ENCODE measurements at regions not wholly inside any gene's neighbourhood (a gene's known extent, or its start where the extent isn't known, plus 50 kb on each side); places are given as distances from the start of the nearest gene placed in this dataset.

DNA sequence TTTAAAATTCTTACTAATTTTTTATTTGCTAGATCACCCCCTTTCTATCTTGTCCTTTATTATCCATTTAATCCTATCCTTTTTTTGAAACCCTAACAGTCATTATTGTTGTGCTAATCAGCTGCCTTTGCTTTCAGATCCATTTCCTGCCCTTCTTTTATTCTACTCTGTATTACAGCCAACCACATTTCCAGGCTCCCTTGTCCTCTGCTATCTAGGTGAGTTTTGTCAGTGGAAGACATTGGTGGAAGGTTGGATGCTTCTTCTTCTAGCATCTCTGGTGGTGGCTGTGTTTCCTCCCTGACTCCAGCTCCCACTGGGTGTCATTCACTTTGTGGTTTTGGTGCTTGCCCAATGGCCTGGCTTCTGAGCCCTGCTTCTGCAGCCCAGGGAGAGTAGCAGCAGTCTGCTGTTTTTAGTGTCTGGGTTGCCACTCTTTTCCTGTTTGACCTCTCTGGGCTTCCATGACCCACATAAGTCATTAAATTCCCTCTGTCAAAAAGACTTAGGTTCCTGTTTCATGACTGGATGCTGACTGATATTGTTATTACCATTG is 225.2 kb upstream of the PGRMC2 start:
- Histone ChIP-seq H3K9ac (ENCODE audit: low read depth, low read length) (no peak overlapping the region), H3K27me3 (ENCODE audit: insufficient read depth, low read length) (no peaks in the 10 kb centered on the region), H3K4me3 (ENCODE audit: low read length) (no peak overlapping the region), H3K36me3 (ENCODE audit: insufficient read depth, low read length) (no peaks in the 10 kb centered on the region), H3K27ac (ENCODE audit: low read depth, low read length) (no peak overlapping the region), H3K9me3 (ENCODE audit: insufficient read depth, low read depth, low read length) (no peaks in the 10 kb centered on the region), H3K4me1 (ENCODE audit: insufficient read depth, low read length) (peaks cover 17% of the 10 kb centered on the region)

- Histone ChIP-seq H3K36me3 (ENCODE audit: insufficient read depth, low read length) (no peaks in the 10 kb centered on the region), H3K9me3 (ENCODE audit: insufficient read depth, low read depth, low read length) (no peaks in the 10 kb centered on the region), H3K9ac (ENCODE audit: low read depth, low read length) (no peak overlapping the region), H3K27ac (ENCODE audit: low read depth, low read length) (no peak overlapping the region), H3K4me1 (ENCODE audit: insufficient read depth, low read length) (peaks cover 10% of the 10 kb centered on the region), H3K4me3 (ENCODE audit: low read length) (no peak overlapping the region), H3K27me3 (ENCODE audit: insufficient read depth, low read length) (no peaks in the 10 kb centered on the region)
- 97% methylated on average over 5 of the region's 5 CpGs for WGBS
Measured at GRCh38 chr4:128512161-128512560, 224.5 kb upstream of the PGRMC2 start.

DNA sequence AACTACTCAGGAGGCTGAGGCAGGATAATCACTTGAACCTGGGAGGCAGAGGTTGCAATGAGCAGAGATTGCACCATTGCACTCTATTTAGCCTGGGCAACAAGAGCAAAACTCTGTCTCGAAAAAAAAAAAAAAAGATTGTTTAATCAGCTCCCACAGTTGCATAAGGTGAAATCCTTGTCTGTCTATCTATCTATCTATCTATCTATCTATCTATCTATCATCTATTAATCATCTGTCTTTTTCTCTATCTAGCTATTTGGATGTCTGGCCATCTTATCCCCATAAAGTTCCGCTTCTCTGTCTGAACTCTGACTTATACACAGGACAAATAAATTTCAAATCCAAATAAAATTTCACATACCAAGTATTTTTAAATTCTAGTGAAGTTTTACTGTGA is 223.2 kb upstream of the PGRMC2 start:
- H3K9me3 ChIP-seq (ENCODE audit: insufficient read depth, low read depth, low read length), result no peaks in the 10 kb centered on the region
- H3K27ac ChIP-seq (ENCODE audit: low read depth, low read length), result no peak overlapping the region
- H3K4me3 ChIP-seq (ENCODE audit: low read length), result no peak overlapping the region
- peaks cover 7% of the 10 kb centered on the region for H3K4me1 ChIP-seq (ENCODE audit: insufficient read depth, low read length)
- no peak overlapping the region for H3K9ac ChIP-seq (ENCODE audit: low read depth, low read length)
- WGBS, result 84% methylated on average over 2 of the region's 2 CpGs
- no peaks in the 10 kb centered on the region for H3K36me3 ChIP-seq (ENCODE audit: insufficient read depth, low read length)
- H3K27me3 ChIP-seq (ENCODE audit: insufficient read depth, low read length), result no peaks in the 10 kb centered on the region

DNA sequence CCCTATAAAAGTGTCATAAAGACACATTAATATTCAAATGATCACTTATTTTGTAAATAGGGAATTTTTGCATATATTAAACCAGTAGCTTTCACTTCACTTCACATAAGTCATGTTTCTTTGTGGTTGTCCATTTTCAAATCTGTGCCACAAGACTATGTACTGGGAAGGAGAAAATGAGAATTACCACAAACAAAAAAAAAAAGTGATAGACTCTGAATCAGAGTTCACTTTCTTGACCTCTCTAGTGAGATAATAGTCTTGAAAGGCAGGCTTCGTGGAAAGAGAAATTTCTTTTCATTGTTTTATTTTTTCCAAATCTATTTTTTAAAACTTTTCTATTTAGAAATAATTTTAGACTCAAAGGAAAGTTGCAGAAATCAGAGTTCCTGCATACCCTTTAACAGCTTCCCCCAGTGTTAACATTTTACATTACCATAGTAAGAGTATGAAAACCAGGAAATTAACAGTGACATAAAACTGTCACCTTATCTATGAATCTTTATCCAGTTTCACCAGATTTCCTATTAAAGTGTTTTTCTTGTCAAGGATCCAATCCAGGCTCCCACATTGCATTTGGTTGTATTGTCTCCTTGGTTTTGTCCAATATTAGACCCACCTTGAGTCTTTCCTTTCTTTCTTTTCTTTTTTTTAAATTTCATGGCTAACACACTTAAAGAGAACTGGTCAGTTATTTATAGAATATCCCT is 215.4 kb upstream of the PGRMC2 start:
- Histone ChIP-seq H3K27ac (ENCODE audit: low read depth, low read length) (no peak overlapping the region), H3K4me3 (ENCODE audit: low read length) (no peak overlapping the region), H3K4me1 (ENCODE audit: insufficient read depth, low read length) (no peaks in the 10 kb centered on the region), H3K9ac (ENCODE audit: low read depth, low read length) (no peak overlapping the region), H3K27me3 (ENCODE audit: insufficient read depth, low read length) (no peaks in the 10 kb centered on the region), H3K36me3 (ENCODE audit: insufficient read depth, low read length) (no peaks in the 10 kb centered on the region), H3K9me3 (ENCODE audit: insufficient read depth, low read depth, low read length) (peaks cover 14% of the 10 kb centered on the region; the same call in 1 of the 2 replicates)
- WGBS, result no CpG with 5 or more reads among the region's 1 CpG

- WGBS, result 89% methylated on average over 3 of the region's 3 CpGs
- H3K9ac ChIP-seq (ENCODE audit: low read depth, low read length), result no peak overlapping the region
- no peaks in the 10 kb centered on the region for H3K27me3 ChIP-seq (ENCODE audit: insufficient read depth, low read length)
- no peaks in the 10 kb centered on the region for H3K4me1 ChIP-seq (ENCODE audit: insufficient read depth, low read length)
- H3K36me3 ChIP-seq (ENCODE audit: insufficient read depth, low read length), result no peaks in the 10 kb centered on the region
- peaks cover 23% of the 10 kb centered on the region for H3K9me3 ChIP-seq (ENCODE audit: insufficient read depth, low read depth, low read length)
- H3K4me3 ChIP-seq (ENCODE audit: low read length), result no peak overlapping the region
- no peak overlapping the region for H3K27ac ChIP-seq (ENCODE audit: low read depth, low read length)
Measured at GRCh38 chr4:128501239-128501638, 213.6 kb upstream of the PGRMC2 start.

- WGBS, result 96% methylated on average over 3 of the region's 3 CpGs
- no peaks in the 10 kb centered on the region for H3K27me3 ChIP-seq (ENCODE audit: insufficient read depth, low read length)
- H3K4me3 ChIP-seq (ENCODE audit: low read length), result no peak overlapping the region
- H3K36me3 ChIP-seq (ENCODE audit: insufficient read depth, low read length), result no peaks in the 10 kb centered on the region
- H3K27ac ChIP-seq (ENCODE audit: low read depth, low read length), result no peak overlapping the region
- H3K9me3 ChIP-seq (ENCODE audit: insufficient read depth, low read depth, low read length), result no peaks in the 10 kb centered on the region
- H3K4me1 ChIP-seq (ENCODE audit: insufficient read depth, low read length), result no peaks in the 10 kb centered on the region
- no peak overlapping the region for H3K9ac ChIP-seq (ENCODE audit: low read depth, low read length)
Measured at GRCh38 chr4:128488055-128488705, 200.6 kb upstream of the PGRMC2 start.

- Histone ChIP-seq H3K27ac (ENCODE audit: low read depth, low read length) (no peak overlapping the region), H3K4me3 (ENCODE audit: low read length) (no peak overlapping the region), H3K36me3 (ENCODE audit: insufficient read depth, low read length) (no peaks in the 10 kb centered on the region), H3K27me3 (ENCODE audit: insufficient read depth, low read length) (no peaks in the 10 kb centered on the region), H3K9me3 (ENCODE audit: insufficient read depth, low read depth, low read length) (no peaks in the 10 kb centered on the region), H3K4me1 (ENCODE audit: insufficient read depth, low read length) (no peaks in the 10 kb centered on the region), H3K9ac (ENCODE audit: low read depth, low read length) (no peak overlapping the region)
Measured at GRCh38 chr4:128484896-128485295, 197.3 kb upstream of the PGRMC2 start.

DNA sequence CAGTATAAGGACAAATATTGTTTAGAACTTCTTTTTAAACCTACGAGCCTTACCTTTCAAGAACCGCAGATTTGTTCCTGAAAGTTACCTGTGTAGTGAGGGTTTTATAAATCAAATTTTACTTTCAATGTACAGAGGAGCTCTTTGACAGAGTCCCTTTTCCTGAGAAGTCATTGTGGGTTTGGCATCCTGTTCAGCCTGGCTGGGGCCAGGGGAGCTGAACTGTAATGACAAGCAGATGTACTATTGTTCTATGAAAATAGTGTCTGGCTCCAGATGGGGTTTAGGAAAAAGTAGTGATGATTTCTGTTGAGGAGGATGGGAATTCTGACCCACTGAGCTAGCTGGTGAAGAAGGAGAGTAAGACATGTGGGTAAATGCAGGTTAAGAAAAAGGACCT is 196.2 kb upstream of the PGRMC2 start:
- H3K27ac ChIP-seq (ENCODE audit: low read depth, low read length), result no peak overlapping the region
- no peaks in the 10 kb centered on the region for H3K36me3 ChIP-seq (ENCODE audit: insufficient read depth, low read length)
- H3K4me3 ChIP-seq (ENCODE audit: low read length), result no peak overlapping the region
- no peaks in the 10 kb centered on the region for H3K27me3 ChIP-seq (ENCODE audit: insufficient read depth, low read length)
- H3K9ac ChIP-seq (ENCODE audit: low read depth, low read length), result no peak overlapping the region
- no CpG with 5 or more reads among the region's 2 CpGs for WGBS
- no peaks in the 10 kb centered on the region for H3K4me1 ChIP-seq (ENCODE audit: insufficient read depth, low read length)
- no peaks in the 10 kb centered on the region for H3K9me3 ChIP-seq (ENCODE audit: insufficient read depth, low read depth, low read length)

DNA sequence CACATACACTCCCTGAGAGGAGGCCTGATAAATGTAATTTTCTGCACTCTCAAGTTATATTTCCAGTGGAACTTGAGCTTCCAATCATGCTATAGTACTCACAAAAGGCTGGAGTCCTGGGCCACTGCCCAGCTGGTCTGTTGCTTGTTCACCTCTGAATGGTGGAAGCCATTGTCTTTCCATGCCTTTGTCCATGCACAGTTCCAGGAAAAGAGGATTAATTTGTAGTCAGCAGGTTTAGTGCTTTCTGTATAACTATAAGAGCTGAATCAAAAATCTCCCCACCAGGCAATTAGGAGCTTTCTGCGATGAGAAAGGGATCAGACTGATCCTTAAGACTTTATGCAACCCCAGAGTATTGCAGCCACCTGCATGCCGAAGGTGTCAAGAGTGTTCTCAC is 195.4 kb upstream of the PGRMC2 start:
- WGBS, result 87% methylated on average over 2 of the region's 2 CpGs
- H3K27ac ChIP-seq (ENCODE audit: low read depth, low read length), result no peak overlapping the region
- H3K36me3 ChIP-seq (ENCODE audit: insufficient read depth, low read length), result no peaks in the 10 kb centered on the region
- no peak overlapping the region for H3K4me3 ChIP-seq (ENCODE audit: low read length)
- H3K4me1 ChIP-seq (ENCODE audit: insufficient read depth, low read length), result no peaks in the 10 kb centered on the region
- no peak overlapping the region for H3K9ac ChIP-seq (ENCODE audit: low read depth, low read length)
- no peaks in the 10 kb centered on the region for H3K27me3 ChIP-seq (ENCODE audit: insufficient read depth, low read length)
- no peaks in the 10 kb centered on the region for H3K9me3 ChIP-seq (ENCODE audit: insufficient read depth, low read depth, low read length)

- Histone ChIP-seq H3K4me1 (ENCODE audit: insufficient read depth, low read length) (no peaks in the 10 kb centered on the region), H3K4me3 (ENCODE audit: low read length) (no peak overlapping the region), H3K9ac (ENCODE audit: low read depth, low read length) (no peak overlapping the region)
Measured at GRCh38 chr4:128481752-128482480, 194.3 kb upstream of the PGRMC2 start.

GRCh38 chr4:128480945-128481344 is 193.3 kb upstream of the PGRMC2 start:
- Histone ChIP-seq H3K9ac (ENCODE audit: low read depth, low read length) (no peak overlapping the region), H3K27ac (ENCODE audit: low read depth, low read length) (no peak overlapping the region), H3K36me3 (ENCODE audit: insufficient read depth, low read length) (no peaks in the 10 kb centered on the region), H3K9me3 (ENCODE audit: insufficient read depth, low read depth, low read length) (no peaks in the 10 kb centered on the region), H3K4me1 (ENCODE audit: insufficient read depth, low read length) (no peaks in the 10 kb centered on the region), H3K27me3 (ENCODE audit: insufficient read depth, low read length) (no peaks in the 10 kb centered on the region), H3K4me3 (ENCODE audit: low read length) (no peak overlapping the region)
- 100% methylated on average over 1 of the region's 1 CpG for WGBS

More at GRCh38 chr4:128481752-128482480, 194.3 kb upstream of the PGRMC2 start:
- Histone ChIP-seq H3K27ac (ENCODE audit: low read depth, low read length) (no peak overlapping the region), H3K27me3 (ENCODE audit: insufficient read depth, low read length) (no peaks in the 10 kb centered on the region), H3K9me3 (ENCODE audit: insufficient read depth, low read depth, low read length) (no peaks in the 10 kb centered on the region), H3K36me3 (ENCODE audit: insufficient read depth, low read length) (no peaks in the 10 kb centered on the region)
- 89% methylated on average over 1 of the region's 1 CpG for WGBS

Data from HUES64 (cell line).